ENCODE measurements at regions not wholly inside any gene's neighbourhood (a gene's known extent, or its start where the extent isn't known, plus 50 kb on each side); places are given as distances from the start of the nearest gene placed in this dataset.

GRCh38 chr5:129821477-129822131 lies 73.7 kb downstream of the MINAR2 start:
- DNase-seq (ENCODE audit: low read depth), result no peak

- DNase-seq (ENCODE audit: low read depth), result no peak
These were observed 74.0 kb upstream of the CHSY3 start for GRCh38 chr5:129830288-129830687.

GRCh38 chr5:129836321-129836720 lies 67.9 kb upstream of the CHSY3 start:
- DNase-seq (ENCODE audit: low read depth), result no peak

- no peak for DNase-seq (ENCODE audit: low read depth)
These were observed 59.5 kb upstream of the CHSY3 start for GRCh38 chr5:129844764-129845163.

GRCh38 chr5:129852747-129853352 lies 51.4 kb upstream of the CHSY3 start:
- DNase-seq (ENCODE audit: low read depth), result peak; percentile 4

GRCh38 chr5:129853588-129853987 lies 50.7 kb upstream of the CHSY3 start:
- no peak for DNase-seq (ENCODE audit: low read depth)
